Osteoblast (primary cell): ENCODE measurements at regions not wholly inside any gene's neighbourhood (a gene's known extent, or its start where the extent isn't known, plus 50 kb on each side); places are given as distances from the start of the nearest gene placed in this dataset.

Source experiments
- DNase-seq: peaks from one replicate; pipeline ENCODE4 v3.0.0; 2011; ENCODE audit warnings: low spot score, mixed read lengths; ENCODE audit not compliant: insufficient read length; ENCODE audit errors: missing footprints
- H2AFZ ChIP-seq: 2 replicates; pipeline ENCODE4 v1.6.0; 2011; ENCODE audit warnings: mild to moderate bottlenecking, low read length
- H3K27ac ChIP-seq: 2 replicates; pipeline ENCODE4 v1.5.1; 2011; ENCODE audit warnings: mild to moderate bottlenecking, low read depth, low read length, moderate library complexity
- H3K27me3 ChIP-seq: 2 replicates; pipeline ENCODE4 v1.6.0; 2012; ENCODE audit warnings: mild to moderate bottlenecking, control low read depth, inconsistent platforms, low read length, moderate library complexity; ENCODE audit not compliant: insufficient read depth
- H3K36me3 ChIP-seq: 2 replicates; pipeline ENCODE4 v1.5.1; 2011; ENCODE audit warnings: mild to moderate bottlenecking, low read length, control low read depth, moderate library complexity; ENCODE audit not compliant: insufficient read depth
- H3K4me1 ChIP-seq: 2 replicates; pipeline ENCODE4 v1.5.1; 2011; ENCODE audit warnings: mild to moderate bottlenecking, low read length, control low read depth, moderate library complexity; ENCODE audit not compliant: insufficient read depth
- H3K4me2 ChIP-seq: 2 replicates; pipeline ENCODE4 v1.6.0; 2011; ENCODE audit warnings: mild to moderate bottlenecking, low read length; ENCODE audit not compliant: insufficient read depth
- H3K4me3 ChIP-seq: fragments of 200-600 bp; sonication (generic); 3 replicates; pipeline ENCODE4 v1.5.1; 2012; ENCODE audit warnings: mild to moderate bottlenecking, low read length, inconsistent platforms; ENCODE audit not compliant: insufficient read depth
- H3K79me2 ChIP-seq: 2 replicates; pipeline ENCODE4 v1.6.0; 2012; ENCODE audit warnings: mild to moderate bottlenecking, low read length, control low read depth, inconsistent platforms; ENCODE audit not compliant: insufficient read depth
- H3K9me3 ChIP-seq: 2 replicates; pipeline ENCODE4 v1.5.1; 2011; ENCODE audit warnings: low read depth, low read length, control low read depth
- H4K20me1 ChIP-seq: 2 replicates; pipeline ENCODE4 v1.6.0; 2012; ENCODE audit warnings: mild to moderate bottlenecking, low read length, control low read depth; ENCODE audit not compliant: insufficient read depth
- TF ChIP-seq, protein P1 (sequence below): IDR thresholded peaks from 2 replicates; pipeline ENCODE4 v1.5.1; 2011; ENCODE audit warnings: mild to moderate bottlenecking, low read depth, low read length, moderate library complexity; ENCODE audit errors: extremely low read depth

DNA sequence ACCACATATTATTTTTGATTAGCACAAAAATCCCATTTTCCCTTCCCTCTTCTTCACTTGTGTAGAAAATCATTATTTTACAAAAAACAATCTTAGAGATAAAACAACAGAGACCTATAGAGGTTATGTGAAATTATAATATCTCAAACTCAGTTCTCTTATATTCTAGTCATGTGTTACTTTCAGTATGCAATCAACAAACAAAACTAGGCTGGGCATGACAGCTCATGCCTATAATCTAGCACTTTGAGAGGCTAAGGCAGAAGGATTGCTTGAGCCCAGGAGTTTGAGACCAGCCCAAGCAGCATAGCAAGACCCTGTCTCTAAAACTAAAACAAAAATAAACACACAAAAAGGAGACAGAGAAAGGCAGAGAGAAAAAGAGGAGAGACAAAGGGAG lies 211.4 kb upstream of the SGK1 start:
- H3K9me3 ChIP-seq: no peaks in the 10 kb centered on the region
- H3K4me3 ChIP-seq: no peak overlapping the region
- no peaks in the 10 kb centered on the region for H3K79me2 ChIP-seq
- TF ChIP-seq, protein P1, sequence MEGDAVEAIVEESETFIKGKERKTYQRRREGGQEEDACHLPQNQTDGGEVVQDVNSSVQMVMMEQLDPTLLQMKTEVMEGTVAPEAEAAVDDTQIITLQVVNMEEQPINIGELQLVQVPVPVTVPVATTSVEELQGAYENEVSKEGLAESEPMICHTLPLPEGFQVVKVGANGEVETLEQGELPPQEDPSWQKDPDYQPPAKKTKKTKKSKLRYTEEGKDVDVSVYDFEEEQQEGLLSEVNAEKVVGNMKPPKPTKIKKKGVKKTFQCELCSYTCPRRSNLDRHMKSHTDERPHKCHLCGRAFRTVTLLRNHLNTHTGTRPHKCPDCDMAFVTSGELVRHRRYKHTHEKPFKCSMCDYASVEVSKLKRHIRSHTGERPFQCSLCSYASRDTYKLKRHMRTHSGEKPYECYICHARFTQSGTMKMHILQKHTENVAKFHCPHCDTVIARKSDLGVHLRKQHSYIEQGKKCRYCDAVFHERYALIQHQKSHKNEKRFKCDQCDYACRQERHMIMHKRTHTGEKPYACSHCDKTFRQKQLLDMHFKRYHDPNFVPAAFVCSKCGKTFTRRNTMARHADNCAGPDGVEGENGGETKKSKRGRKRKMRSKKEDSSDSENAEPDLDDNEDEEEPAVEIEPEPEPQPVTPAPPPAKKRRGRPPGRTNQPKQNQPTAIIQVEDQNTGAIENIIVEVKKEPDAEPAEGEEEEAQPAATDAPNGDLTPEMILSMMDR: no peak
- DNase-seq: no peak
- H4K20me1 ChIP-seq: no peaks in the 10 kb centered on the region
- H3K4me1 ChIP-seq: peaks cover 6% of the 10 kb centered on the region
- H2AFZ ChIP-seq: peak overlapping the region; percentile 5
- no peaks in the 10 kb centered on the region for H3K27me3 ChIP-seq
- no peak overlapping the region for H3K27ac ChIP-seq
- H3K4me2 ChIP-seq: no peak overlapping the region
- H3K36me3 ChIP-seq: no peaks in the 10 kb centered on the region

DNA sequence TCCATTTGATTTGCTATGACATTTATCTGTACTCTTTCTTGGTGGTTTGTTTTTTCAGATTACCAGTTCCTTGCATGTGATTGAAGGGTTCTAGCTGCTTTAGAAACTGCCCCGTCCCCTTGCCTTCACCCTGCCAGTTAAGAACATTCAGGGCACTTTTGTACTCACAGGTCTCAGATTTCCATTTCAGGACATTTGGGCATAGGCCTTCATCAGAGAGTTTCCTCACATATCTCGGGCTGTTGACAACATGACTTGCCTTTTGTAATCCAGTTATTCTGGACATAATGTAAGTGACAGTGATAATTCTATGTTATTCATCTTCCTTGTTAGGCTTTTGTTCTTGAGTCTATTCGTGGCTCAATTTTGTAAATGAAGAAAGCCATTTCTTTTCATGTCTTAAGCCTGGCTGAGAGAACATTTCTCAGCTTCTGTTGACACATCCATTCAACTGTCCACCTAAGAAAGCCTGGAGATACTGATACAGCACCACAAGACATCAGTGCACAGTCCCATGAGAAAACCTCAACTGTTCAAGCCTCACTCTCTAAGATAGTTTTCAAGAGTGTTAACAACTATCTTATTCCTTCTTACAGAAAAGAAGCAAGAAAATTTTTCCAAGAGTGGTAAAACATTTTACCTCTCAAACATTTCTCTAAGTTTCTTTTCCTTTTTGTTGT lies 209.3 kb upstream of the SGK1 start:
- Histone ChIP-seq H2AFZ (no peak overlapping the region), H3K9me3 (no peaks in the 10 kb centered on the region), H3K27me3 (no peaks in the 10 kb centered on the region), H3K36me3 (no peaks in the 10 kb centered on the region), H3K4me3 (no peak overlapping the region), H4K20me1 (no peaks in the 10 kb centered on the region), H3K4me1 (peaks cover 2% of the 10 kb centered on the region), H3K4me2 (no peak overlapping the region), H3K27ac (no peak overlapping the region), H3K79me2 (no peaks in the 10 kb centered on the region)
- no peak for DNase-seq
- TF ChIP-seq, protein P1: no peak

DNA sequence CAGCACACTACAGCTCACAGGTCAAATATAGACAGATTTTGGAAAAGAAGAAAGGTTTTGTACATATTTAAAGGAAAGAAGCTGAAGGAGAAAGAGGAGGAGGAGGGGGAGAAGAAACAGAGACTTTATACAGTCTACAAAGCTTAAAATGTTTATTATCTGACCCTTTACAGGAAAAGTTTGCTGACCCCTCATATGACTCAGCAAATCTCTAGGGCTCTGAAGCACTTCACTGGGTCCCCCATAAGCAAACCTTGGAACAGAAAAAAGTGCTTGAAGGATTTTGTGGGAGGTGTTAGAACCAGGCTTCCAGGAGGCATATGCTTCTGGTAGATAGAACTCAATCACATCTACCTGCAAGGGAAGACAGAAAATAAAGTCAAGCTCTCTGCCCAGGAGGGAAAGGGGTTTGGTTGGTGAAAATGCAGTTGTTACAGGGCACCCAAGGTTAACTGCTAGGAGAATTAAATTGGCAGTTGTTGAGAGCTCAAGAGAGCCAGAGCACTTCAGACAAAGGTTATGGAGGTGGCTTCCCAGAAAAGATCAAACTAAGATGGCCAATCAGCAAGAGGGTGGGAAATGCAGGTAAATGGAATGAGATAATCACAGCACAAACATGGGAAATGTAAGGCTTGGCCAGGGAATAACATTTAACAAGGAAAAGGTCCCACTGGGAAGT lies 207.4 kb upstream of the SGK1 start:
- Histone ChIP-seq H3K4me2 (no peak overlapping the region), H4K20me1 (no peaks in the 10 kb centered on the region), H3K4me1 (peaks cover 5% of the 10 kb centered on the region), H2AFZ (no peak overlapping the region), H3K36me3 (no peaks in the 10 kb centered on the region), H3K27ac (no peak overlapping the region), H3K4me3 (no peak overlapping the region), H3K9me3 (no peaks in the 10 kb centered on the region), H3K79me2 (no peaks in the 10 kb centered on the region), H3K27me3 (no peaks in the 10 kb centered on the region)
- TF ChIP-seq, protein P1: no peak
- no peak for DNase-seq

DNA sequence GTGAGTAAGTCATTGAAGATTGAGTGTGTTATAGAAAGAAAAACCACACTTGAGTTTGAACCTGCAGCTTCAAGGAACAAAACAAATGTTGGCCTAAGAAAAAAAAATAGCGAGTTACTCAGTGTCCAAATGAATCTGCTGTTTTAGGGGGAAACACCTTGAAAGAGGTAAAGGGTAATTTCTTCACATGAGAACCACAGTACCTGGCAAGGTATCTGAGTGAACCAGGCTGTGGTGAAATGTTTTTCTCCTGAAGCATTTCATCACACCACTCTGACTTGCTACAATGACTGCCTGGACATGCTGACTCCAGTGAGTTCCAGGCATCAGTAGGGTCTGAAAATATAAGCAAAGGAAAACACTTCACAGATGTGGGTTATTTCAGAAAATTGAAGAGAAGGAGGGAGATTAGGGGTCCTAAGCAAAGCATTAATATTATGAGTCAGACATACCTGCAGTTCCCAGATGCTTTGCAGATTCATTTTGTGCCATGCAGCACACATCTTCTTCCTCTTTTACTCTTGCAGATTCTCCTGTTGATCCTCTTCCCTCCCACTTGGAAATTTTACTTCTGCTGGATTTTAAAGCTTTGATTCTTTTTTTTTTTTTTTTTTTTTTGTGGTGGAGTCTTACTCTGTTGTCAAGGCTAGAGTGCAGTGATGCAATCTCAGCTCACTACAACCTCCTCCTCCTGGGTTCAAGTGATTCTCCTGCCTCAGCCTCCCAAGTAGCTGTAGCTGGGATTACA lies 206.2 kb upstream of the SGK1 start:
- no peak overlapping the region for H3K4me3 ChIP-seq
- no peak overlapping the region for H2AFZ ChIP-seq
- no peaks in the 10 kb centered on the region for H3K27me3 ChIP-seq
- no peak for DNase-seq
- H3K4me2 ChIP-seq: no peak overlapping the region
- H4K20me1 ChIP-seq: no peaks in the 10 kb centered on the region
- no peaks in the 10 kb centered on the region for H3K9me3 ChIP-seq
- H3K36me3 ChIP-seq: no peaks in the 10 kb centered on the region
- peaks cover 13% of the 10 kb centered on the region for H3K4me1 ChIP-seq
- H3K79me2 ChIP-seq: no peaks in the 10 kb centered on the region
- H3K27ac ChIP-seq: no peak overlapping the region
- TF ChIP-seq, protein P1: no peak
